IPS DF 4.7 (cell line): ENCODE measurements at regions not wholly inside any gene's neighbourhood (a gene's known extent, or its start where the extent isn't known, plus 50 kb on each side); places are given as distances from the start of the nearest gene placed in this dataset.

Experiments
- DNase-seq: peaks from one replicate; pipeline ENCODE4 v3.0.0-alpha.2; 2013; ENCODE audit warnings: low spot score; ENCODE audit errors: extremely low read depth

DNA sequence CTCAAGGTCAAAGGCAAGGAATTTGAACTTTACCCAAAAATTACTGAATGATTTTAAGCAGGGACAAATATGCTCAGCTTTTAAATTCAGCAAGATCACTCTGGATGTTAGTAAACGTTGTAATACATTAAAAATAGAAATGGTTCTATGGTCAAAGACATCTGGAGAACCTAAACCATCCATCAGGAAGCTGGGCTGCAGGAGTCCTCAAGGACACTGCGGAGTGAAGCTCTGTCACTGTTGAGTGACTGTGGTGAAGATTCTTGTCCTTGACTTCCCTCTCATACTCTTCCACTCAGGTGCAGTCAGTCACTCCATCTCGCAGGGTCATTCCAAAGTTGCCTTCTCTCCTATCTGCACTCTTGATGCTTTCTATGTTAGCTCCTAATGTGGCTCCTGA, 450.7 kb downstream of the FOXO1 start:
- DNase-seq: no peak

DNA sequence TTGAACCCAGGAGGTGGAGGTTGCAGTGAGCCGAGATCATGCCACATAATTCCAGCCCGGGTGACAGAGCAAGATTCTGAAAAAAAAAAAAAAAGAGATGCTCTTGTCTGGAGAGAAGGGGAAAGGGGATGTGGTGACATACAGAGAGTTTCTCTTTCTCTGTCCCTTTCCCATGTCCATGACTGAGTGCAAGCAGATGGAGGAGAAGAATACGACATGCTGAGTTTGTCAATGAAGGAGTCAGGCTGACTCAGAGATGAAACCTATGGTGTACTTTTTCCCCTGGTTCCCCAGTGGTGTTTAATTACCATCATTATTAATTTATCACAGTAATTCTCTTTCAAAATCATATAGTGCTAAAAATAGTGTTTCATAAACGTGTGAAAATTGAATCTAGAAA, 448.8 kb downstream of the FOXO1 start:
- DNase-seq: no peak

DNA sequence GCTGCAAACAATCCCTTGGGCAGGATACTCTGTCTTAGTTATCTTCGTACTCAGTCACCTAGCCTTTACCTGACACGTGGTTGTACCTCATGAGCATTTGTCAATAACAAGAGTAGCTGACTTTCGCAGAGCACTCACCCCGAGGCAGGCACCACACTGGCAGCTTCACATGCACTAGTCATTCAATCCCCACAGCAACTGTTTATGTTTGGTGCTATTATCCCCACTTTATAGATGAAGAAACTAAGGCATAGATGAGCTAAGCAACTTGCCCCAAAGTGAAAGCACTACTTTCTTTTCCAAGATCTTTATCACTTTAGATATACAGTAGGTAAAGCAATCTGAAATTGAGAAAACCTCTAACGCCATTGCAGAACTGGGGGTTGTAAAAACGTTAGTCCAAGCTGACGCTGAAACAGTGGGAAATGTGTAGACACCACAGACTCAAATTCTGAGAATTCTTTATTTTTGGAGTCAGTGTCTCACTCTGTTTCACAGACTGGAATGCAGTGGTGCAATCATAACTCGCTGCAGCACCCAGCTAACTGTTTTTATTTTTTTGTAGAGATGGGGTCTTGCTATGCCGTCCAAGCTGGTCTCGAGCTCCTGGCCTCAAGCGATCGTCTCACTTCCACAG, 446.0 kb downstream of the FOXO1 start:
- DNase-seq: no peak

DNA sequence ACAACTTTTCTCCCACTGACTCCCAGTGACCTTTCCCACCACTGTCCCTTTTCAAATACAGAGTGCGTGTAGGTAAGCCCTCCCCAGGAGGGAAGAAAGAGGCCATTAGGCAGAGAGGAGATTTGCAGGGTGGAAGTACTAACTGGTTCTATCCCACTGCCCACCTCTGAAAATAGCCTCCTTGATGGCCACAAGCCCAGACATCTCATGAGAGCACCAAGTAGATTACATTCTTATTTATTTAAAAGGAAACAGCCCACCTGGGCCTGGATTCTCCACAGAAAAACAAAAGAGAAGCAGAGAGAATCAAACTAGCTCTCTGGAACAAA, 445.3 kb downstream of the FOXO1 start:
- DNase-seq: no peak

DNA sequence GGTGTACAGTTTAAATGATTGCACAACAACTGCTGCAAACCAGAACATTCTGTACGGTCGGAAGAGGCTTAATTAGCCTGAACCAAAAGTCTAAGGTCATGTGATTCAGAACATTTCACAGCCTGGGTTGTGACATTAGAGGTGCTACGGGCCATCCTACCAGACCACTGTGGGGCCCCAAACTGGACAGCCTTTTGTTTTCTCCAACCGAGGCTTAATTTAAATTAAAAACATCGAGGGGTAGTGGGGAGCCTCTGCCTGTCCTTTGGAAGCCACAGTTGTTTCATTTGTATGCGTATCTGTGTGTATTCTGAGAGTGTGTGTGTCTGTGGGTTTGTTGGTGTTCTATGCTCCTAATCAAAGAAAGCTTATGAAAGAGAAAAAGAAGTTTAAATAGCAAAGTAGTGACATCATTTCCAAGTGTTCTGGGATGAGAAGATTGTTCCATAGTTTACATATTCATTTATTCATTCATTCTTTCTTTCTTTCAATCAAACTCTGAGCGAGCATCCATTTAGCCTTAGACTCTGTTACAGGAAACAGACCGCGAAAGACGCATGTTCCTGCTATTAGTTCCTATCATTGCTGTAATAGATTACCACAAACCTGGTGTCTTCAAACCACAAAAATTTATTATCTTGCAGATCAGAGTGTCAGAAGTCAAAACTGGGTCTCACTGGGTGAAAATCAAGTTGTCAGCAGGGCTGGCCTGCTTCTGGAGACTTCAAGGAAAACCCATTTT, 444.8 kb downstream of the FOXO1 start:
- DNase-seq: no peak

DNA sequence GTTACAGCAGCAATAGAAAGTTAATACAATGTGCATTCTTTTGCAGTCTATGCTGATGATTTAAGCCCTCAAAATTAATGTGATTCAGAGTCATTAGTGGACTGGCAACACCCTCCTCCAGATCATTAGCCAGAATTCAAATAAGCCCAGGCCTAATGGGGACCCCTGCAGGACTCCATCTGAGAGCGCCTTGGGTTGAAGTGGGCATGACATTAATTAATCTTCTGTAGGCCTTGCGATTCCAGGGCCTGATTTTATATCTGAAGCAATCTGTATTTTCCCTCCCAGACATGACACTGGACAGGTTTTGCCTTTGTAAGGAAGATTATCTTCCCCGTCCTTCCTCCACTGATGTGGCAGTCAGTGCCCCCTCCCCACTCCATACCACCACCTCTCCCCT, 442.9 kb downstream of the FOXO1 start:
- no peak for DNase-seq

DNA sequence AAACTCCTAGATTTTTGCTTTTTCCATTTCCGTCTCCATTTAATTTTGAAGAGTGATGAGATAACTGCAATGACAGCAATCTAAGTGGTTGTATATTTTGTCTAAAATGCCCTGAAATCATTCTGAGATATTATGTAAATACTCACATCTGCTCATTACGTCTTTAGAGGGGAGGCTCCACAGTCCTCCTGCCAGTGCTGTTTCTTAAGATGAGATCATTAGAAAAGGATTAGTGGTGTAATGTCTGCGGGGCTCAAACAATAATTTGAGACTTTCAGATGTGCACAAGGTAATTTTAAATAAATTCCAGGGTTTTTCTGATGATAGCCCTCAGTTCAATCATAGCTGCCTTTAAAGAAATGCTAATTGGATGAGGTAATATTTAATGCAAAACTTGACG, 437.9 kb downstream of the FOXO1 start:
- DNase-seq: no peak

DNA sequence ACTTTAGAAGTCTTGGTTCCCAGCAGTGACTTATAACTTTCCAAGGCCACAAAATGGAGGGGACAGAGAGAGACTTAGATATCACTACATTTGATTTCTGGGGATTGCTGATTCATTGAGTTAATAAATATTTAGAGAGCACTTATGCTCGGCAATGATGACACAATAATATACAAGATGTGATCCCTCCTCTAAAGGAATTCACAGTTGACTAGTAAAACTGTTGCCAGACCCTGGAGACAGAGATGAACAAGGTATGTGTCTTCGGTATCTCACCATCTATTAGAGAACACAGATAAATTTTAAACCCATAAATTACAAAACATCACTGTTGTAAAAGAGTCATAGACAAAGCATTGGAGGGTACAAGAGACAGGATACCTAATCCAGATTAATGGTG, 437.5 kb downstream of the FOXO1 start:
- no peak for DNase-seq

DNA sequence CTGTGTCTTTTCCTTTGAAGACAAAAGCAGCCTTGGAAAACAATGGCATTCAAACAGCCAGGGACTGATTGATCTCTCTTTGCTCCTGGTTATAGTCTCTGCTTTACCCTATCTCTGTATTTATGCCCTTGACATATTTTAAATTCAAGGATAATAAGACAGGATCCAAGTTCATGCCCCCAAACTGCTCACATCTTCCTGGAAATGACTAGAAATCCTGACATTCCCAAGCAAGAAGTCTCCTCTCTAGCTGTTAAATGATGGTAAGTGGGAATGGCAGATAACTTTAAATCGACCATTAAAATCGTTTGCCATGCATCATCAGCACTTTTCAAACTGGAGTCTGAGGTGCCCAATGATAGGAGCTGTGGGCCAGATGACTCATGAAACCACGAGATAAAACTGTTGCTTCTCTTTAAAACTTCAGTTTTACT, 435.6 kb downstream of the FOXO1 start:
- DNase-seq: no peak

DNA sequence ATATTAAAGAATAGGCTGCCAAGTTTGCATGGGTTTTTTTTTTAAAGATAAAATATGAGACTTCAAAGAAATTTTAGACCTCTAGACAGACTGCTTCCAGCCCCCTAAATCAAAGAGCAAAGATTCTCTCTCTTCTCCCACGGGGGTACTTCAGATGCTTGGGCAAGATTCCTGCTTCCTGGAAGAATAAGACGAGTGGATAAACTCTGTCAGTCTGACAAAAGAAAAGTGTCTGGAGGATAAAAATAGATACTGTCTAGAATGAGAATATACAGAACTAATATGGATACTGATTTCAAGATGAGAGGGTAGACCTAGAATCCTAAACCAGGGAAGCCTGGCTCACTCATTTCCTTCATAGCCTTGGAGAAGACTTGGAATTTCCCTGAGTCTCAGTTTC, 435.1 kb downstream of the FOXO1 start:
- DNase-seq: no peak

DNA sequence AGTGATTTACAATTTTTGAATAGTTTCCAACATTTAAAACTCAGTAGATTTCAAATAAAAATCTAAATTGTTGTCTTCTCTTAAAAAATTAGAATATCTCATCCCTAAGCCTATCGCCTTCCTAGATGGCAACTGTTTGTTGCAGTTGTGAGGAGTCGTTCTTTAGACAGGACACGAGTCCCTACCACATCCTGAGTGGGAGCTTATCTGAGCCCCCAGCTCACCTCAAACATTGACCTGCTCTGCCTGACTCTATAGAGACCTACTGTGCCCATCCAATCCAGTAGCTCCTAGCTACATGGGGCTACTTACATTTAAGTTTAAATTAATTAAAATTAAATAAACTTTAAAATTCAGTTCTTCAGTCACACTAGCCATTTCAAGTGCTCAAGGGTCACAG, 434.7 kb downstream of the FOXO1 start:
- no peak for DNase-seq

DNA sequence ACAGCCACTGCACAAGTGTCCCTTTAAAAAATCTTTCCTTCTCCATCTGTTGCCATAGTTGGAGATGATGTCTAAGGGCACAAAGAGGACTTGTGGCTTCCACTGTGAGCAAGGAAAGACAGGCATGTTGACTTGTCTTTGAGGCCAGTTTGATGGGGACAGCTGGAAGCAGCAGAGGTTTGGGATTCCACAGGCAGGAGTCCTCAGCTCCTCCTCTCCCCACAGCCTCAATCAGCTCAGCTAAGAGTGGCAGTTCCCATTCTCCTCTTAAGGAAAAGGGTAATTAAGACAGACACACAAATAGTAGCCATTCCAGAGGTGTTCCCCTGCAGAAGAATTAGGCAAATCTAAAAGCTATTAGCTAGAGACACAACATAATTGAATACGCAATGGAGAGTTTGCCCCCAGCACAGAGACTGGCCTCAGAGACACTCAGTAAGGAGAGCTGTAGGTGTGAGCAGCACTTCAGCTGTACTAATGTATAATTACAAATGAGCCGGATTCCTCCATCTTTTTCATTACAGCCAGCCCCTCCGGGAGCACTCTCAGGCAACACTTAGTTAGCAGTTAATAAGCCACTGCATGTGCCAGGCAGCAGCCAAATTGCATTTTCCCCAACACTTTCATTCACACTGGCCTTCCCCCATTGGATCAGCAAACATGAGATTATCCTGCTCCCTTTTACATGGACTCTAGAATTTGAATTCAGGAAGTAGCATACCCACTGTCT, 434.0 kb downstream of the FOXO1 start:
- no peak for DNase-seq

DNA sequence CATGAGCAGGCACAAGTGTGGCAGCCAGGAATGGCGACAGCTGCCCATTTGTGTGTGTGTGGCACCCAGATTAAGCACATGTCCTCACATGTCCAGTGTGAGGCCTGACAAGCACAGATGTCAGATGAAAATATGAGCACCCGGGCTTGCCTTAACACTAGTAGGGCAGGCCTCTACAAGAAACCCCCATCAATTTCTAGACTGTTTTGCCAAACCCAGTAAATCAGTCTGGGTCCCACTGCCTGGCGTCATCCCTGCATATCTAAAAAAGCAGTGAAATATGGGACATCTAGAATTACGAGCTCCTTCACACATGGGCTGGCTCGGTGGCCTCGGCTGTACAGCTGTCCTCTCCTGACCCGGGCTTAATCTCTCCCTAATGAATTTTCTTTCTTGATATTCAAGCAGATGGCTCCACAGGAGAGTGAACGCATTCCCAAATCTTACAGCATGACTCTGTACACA, 432.7 kb downstream of the FOXO1 start:
- DNase-seq: no peak

DNA sequence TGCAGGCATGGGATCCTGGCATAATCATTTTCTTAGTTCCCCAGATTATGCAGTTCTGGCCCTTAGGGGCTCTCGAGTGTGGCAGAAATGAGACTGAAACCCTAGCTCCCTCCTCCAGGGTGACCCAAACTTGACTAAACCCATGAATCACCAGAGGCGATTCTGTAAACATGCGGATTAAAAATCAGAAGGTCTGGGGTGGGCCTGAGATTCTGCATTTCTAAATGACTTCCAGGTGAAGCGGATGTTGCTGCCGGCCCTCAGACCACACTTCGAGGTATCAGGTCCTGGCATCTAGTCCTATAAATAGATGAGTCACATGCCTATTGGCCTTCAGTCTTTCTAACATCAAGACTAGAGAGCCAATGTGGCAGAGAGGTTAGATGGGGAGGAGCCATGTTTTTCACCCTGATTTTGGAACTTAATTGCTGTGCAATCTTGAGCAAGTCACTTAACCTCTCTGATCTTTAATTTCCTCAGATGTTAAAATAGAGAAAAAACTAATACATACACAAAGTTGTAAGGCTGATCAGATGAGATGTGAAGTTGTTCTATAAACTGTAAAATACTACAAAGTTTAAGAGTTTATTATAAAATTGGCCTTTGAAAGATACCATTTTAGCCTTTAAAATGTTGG, 431.2 kb downstream of the FOXO1 start:
- no peak for DNase-seq

DNA sequence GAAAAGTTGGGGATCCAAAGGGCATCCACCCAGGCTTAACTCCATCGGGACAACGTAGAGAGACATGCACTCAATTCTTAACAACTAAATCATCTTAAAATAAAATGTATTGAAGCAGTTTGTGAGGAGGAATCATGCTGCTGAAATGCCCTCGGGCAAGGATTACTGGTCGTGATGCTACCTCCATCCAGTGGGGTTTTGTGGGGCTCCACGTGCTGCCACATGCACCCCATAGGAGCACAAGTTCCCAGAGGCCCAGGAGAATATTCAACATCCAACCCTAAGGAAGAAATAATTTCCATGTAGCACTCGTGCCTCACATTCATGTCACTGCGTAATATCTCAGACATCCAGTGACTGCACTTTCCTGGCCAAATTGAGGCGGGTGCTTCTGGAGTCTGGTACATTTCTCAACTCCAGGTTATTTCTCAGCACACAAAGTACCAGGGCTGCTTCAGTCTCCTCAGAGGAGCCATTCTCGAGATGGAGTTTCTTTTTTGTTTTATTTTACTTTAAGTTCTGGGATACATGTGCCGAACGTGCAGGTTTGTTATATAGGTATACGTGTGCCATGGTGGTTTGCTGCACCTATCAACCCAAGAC, 429.8 kb downstream of the FOXO1 start:
- DNase-seq: no peak

DNA sequence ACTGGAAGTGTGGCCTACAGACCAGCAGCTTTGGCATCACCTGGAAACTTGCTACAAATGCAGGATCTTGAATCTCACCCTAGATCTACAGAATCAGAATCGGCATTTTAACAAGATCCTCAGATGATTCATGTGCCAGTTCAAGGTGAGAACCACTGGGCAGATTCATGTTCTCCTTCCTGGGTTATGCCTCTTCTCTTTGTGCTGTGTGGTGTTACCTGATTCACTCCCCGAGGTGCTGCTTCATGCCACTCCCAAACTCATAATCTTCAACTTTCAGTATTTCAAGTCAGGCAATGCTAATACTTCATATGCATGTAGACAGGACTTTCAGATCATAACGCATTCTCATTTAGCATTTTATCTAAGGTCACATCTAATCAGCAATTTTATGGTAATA, 427.7 kb downstream of the FOXO1 start:
- DNase-seq: no peak

DNA sequence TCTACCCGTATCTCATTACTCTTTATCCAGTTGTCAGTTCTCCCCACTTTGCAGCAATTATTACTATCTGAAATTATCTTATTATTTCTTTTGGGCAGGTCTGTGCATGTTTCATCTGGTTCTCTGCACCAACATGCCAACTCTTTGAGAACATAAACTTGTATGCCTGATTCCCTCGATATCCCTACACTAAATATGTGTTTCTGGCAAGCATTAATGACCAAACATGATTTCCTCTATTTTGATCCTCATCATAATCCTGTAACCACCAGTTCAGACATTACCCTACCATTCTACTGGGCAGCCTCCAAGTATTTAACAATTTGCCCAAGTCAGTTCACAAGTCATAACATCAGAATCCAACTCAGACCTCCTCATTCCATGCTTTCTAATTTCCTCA, 426.1 kb downstream of the FOXO1 start:
- DNase-seq: no peak

DNA sequence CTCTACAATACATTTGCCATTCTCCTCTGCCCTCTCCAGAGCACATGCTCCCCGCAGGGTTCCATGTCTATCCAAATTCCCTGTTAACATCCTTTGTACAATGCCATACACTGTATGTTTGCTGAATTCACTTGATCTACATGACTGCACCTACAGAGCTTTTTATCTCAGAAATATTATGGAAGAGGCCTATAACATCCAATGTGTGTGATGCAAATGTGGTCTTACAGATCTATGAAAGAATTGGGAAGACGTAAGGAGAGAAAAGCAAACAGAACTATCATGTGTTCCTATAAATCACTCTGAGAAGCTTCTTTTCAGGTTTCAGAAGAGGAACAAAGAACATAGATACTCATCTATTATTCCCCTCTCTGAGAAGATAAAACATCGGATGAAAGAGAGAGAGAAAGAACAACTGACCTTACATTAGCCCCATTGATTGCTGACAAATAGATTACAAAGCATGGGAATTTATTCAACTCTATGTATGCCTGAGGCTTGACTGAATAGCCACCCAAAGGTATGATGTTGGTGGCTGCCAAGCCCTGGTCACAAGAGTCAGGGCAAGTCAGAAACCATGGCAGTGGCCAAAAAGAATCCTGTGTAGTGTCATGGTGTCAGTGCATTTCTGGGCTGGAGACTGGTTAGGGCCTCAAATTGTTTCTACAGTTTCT, 425.2 kb downstream of the FOXO1 start:
- no peak for DNase-seq

DNA sequence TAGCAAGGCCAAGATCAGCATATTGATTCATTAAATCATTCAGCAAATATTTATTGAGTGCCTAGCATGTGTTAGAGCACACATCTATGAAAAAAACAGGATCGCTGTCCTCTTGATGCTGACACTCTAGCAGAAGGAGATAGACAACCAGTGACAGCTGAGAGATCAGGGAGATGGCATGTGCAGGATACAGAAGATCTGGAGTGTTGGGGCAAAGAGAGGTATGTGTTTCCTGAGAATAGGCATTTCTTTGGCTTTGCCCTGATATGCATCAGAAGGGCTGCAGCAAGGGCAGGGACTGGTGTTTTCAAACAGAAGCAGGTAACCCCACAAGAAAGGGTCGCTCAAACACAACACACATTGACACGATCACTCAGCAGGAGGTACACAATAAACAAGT, 423.4 kb downstream of the FOXO1 start:
- DNase-seq: no peak

DNA sequence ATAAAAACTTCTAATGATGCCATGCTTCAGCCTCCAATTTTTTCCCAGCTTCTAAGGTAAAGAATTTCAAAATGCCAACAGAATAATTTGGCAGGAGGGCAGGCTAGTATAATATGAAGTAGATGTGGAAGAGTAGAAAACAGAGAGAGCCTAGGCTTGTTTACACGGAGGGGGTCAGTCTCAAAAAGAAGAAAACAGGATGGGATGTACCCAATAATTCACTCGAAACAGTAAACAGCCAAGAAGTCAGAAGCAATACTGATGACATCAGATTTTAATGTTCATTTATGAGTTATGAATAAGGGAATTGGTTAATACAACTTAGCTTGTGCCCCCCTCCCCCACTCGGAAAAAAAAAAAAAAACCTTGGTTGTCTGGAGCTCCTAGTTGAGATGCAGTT, 422.5 kb downstream of the FOXO1 start:
- no peak for DNase-seq

DNA sequence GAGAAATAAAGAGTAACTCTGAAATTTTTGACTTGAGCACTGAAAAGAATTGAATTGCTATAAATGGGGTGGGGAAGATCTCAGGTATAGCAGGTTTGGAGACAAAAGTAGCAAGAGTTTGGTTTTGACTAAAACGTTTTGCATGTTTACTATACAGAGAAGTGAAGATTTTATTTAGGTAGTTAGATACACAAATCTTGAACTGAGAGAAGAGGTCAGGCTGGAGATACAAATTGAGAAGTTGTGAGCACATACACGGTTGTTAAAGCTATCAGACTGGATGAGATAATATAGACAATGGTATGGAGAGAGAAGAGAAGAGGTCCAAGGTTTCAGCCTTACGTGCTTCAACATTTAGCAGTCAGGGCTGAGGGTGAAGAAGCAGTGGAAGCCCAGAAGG, 420.9 kb downstream of the FOXO1 start:
- no peak for DNase-seq
